ENCODE measurements at regions not wholly inside any gene's neighbourhood (a gene's known extent, or its start where the extent isn't known, plus 50 kb on each side); places are given as distances from the start of the nearest gene placed in this dataset.
A peak's percentile ranks its signal among the peaks of the same experiment; 100 is the strongest.

GRCh38 chr2:199019898-199020507 is 437.7 kb downstream of the SATB2 start:
- DNase-seq, result peak; percentile 36

- DNase-seq, result no peak
These were observed 438.9 kb downstream of the SATB2 start for GRCh38 chr2:199018826-199019225.

GRCh38 chr2:199015072-199015471 is 442.7 kb downstream of the SATB2 start:
- no peak for DNase-seq

GRCh38 chr2:199014226-199014625 is 443.5 kb downstream of the SATB2 start:
- DNase-seq, result no peak

GRCh38 chr2:199011908-199012307 is 445.8 kb downstream of the SATB2 start:
- DNase-seq, result no peak

DNA sequence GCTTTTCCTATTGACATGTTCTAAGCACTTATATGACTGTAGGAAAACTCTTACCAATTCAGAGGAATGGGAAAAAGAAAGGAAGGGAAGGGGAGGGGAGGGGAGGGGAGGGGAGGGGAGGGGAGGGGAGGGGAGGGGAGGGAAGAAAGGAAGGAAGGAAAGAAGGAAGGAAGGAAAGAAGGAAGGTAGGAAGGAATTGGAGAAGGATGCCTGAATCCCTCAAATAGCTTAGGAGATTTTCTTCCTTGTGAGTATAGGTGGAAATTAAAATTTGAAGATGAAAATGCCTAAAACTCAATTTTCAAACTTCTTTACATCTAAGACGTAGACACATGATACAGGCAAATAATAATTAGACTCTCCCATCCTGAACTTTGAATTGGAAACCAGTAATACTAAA is 463.1 kb downstream of the SATB2 start:
- no peak for DNase-seq

GRCh38 chr2:198991431-198991830 is 466.3 kb downstream of the SATB2 start:
- no peak for DNase-seq

GRCh38 chr2:198975779-198976178 is 482.0 kb downstream of the SATB2 start:
- no peak for DNase-seq

GRCh38 chr2:198973785-198974184 is 484.0 kb downstream of the SATB2 start:
- no peak for DNase-seq

DNA sequence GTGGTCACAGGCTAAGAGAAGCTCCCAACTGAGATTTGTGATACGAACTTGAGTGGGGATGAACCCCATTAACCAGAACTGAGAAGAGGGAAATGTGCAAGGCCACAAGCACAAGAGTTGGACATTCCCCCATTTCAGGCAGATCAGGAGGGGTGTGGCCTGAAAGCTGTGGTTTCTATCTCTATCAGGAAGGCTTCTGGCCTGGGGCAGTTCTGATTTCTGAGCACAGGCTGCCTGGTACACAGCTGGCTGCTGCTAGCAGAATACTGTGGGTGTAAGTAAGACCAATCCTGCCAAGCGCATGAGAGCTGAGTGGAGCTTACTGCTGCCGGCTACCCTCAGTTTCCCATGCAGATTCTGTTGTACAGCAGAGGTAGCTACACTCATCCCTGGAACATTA is 484.6 kb downstream of the SATB2 start:
- no peak for DNase-seq

GRCh38 chr2:198968545-198968944 is 489.2 kb downstream of the SATB2 start:
- no peak for DNase-seq

DNA sequence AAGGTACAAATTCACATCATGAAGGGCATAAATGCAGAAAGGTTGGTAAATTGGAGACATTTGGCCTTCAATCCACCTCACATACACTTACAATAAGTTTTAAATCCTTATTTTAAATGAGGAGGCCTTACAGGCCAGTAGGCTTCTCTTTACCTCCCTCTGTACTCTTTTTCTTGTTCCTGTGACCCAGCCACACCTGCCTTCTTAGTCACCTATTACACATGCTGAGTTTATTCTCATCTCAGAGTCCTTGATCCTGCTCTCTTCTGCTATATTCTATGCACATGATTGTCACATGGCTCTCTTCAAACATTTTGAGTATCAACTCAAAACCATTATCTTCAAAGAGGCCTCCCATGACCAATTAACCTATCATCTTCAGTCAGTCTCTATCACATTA is 491.5 kb downstream of the SATB2 start:
- no peak for DNase-seq

DNA sequence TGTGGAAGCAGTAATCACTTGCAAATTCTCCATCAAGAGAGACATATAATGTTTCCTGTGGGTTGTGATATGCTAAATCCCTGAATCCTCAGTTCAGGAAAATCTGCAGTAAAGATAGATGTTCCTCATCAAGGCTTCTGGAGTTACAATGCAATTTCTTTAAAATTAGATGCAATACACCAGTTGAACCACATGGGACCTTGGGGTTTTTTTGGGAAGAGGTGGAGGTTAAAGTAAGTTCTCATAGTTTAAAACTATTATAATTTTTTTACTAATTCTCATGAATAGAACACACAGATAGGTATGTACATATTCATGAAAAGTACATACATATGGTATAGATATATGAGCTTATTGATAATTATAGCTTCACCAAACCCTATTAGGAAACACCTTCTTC is 496.2 kb downstream of the SATB2 start:
- DNase-seq, result no peak

GRCh38 chr2:198957181-198957580 is 500.6 kb downstream of the SATB2 start:
- DNase-seq, result peak; percentile 58

GRCh38 chr2:198953328-198953727 is 504.4 kb downstream of the SATB2 start:
- no peak for DNase-seq

GRCh38 chr2:198950803-198951202 is 506.9 kb downstream of the SATB2 start:
- no peak for DNase-seq

DNA sequence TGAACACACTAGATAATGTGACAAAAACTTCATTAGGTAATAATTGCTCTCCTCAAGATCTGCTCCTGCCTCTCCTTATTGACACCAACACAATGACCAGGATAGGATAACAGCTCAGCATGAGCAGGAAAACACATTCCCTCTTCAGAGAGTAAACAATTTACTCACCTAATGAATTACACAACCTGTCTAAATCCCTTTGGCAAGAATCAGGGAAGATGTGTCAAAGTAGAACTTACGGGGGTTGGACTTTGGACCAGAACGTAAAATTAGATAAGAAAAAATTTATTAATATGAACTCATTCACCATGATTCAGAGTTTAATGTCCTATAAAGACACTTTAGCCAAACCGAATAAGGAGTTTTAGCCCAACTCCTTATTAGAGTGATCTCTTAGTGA is 512.2 kb downstream of the SATB2 start:
- no peak for DNase-seq

GRCh38 chr2:198930170-198930569 is 527.6 kb downstream of the SATB2 start:
- no peak for DNase-seq

DNA sequence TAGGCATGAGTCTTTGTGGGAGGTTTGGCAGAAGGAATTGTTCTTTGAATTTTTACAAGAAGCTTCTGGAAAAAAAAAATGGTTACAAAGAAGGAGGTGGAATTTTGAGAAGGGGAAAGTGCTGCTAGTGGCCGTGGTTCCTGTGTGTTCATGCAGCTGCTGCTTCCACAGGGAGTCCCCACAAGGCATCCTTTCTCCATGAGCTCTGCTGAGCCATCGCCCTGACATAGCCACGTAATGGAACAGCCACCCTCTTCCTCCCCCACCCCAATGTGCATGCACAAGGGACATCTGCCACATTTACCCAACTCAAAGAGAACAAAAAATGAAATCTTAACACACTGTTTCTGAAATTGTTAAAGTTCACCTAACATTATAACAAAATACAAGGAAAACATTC is 529.7 kb downstream of the SATB2 start:
- no peak for DNase-seq

DNA sequence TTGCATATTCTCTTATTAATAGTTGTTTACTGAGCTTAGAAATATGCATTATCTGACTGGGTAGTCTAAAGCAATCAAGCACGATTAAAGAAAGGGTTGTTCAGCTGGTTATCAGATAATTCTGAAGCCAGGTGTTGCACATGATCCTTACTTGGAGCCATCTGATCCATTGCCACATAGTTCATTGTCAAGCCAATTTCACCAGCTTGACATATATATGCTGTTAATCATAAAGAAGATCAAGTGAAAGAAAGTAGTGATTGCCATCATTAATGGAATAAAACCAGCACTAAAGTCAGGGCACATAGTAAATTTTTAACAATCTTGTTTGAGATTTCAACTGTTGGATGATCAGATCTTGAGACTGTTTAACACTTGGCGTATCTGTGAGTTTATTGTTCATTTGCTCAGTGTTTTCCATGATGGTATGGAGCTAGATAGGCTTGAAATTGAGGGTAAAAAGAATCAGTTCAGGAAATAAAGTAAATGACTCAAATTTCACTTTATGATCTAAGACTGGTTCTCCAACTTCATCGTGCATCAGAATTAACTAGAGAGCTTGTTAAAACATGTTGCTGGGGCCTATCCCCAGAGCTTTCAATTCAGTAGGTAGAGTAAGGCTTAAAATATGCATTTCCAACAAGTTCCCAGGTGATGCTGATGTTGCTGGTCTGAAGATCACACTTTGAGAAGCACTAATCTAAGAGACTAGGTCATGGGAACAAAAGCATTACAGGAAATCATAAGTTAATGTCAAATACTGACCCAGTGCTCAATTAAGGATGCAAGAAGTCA is 539.6 kb downstream of the SATB2 start:
- no peak for DNase-seq

DNA sequence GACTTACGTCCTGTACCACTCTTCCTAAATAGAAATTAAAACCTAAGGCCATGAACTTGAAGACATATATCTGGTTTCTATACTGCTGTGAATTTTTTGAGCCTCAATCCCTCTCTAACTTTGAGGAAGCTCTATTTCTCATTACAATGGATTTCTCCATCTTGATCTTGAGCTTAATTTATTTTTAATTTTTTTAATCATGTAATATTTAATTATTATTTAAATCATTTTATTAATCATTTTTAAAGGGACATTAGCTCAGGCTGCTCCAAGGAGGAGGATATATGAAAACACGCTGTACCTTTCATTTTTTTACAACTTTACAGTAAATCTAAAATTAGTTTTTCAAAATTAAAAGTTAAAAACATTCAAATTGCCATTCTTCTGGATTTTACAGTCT is 540.5 kb downstream of the SATB2 start:
- no peak for DNase-seq

DNA sequence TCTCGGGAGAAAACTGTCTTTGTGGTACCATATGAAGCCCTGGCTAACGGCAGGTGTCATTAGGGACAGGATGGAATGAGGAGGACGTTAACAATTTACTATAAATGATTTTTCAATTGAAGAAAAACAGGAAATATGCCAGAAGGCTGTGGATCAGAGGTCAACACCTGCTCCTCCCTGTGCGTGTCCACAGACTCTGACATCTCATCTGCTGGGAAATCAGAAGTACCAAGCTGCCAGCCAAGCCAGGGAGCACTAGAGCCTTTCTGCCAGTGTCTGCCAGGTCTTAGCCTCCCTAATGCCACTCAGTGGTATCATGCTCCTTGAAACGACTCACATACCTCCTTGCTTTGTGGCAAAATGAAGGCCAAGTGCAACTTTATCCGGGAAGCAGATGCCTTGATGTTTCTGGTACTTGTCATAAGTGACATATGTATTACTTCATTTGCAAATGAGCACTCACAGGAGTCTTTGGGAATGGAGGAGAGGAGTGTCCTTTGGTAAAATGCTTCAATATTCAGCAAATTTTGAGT is 541.1 kb downstream of the SATB2 start:
- DNase-seq, result no peak

DNA sequence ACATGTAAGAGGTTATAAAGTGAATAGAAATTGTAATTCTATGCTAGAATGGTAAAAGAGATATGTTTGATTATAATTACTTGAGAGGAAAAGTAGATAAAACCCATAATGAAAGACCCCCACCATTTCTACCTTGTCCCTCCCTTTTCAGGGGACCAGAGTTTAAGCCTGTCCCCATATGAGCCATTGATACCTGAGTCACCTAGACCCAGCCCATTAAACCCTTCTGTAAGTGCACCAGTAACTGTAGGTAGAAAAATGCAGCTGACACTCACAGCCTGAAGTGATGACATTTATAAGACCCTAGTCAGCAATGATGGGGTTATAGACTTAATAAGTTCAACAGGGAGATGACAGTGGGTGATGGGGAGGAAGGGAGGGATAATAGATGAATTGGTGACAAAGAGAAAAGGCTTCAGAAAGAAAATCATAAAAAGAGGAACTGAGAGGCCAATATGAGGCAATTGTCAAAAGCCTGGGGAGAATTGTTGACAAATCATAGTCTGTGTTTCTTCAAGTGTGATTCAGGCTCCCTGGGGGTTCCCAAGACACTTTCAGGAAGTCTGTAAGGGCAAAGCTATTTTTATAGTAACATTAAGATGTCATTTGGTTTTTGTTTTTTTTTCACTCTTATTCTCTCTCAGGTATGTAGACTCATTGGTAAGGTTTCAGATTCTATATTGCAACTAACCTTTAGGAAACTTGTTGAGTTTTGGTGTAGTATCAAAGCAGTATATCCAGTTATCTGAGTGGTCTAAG is 544.2 kb downstream of the SATB2 start:
- DNase-seq, result peak; percentile 64

Data from fibroblast of skin of back (primary cell).